Thyroid gland (tissue), 4 donors: ENCODE measurements at regions not wholly inside any gene's neighbourhood (a gene's known extent, or its start where the extent isn't known, plus 50 kb on each side); places are given as distances from the start of the nearest gene placed in this dataset.

ENCODE experiments used
- CTCF ChIP-seq, 6 experiments: fragments of 200-600 bp in 3 of 6; fragments of 450-650 bp in 3 of 6; sonication (generic) in 3 of 6; IDR thresholded peaks; one replicate each; pipeline ENCODE4 v1.5.1; 2016 to 2019; ENCODE audit warnings: antibody characterized with exemption in 6 of 6, mild to moderate bottlenecking in 2 of 6, inconsistent platforms in 1 of 6, moderate library complexity in 1 of 6
- POLR2A ChIP-seq, 2 donors: fragments of 450-650 bp; IDR thresholded peaks; one replicate each; pipeline ENCODE4 v1.6.1; 2017; ENCODE audit warnings: antibody characterized with exemption in 2 of 2, mild to moderate bottlenecking in 2 of 2, moderate library complexity in 1 of 2

- no peak for TF ChIP-seq CTCF (IDR thresholded peaks at IDR 0.05)
- no peak for TF ChIP-seq POLR2A (IDR thresholded peaks at IDR 0.05)
These were observed 546.4 kb downstream of the TBC1D22A start for GRCh38 chr22:47308886-47309285.
